HEK293 (cell line): ENCODE measurements at regions not wholly inside any gene's neighbourhood (a gene's known extent, or its start where the extent isn't known, plus 50 kb on each side); places are given as distances from the start of the nearest gene placed in this dataset.

Experiments
- CTCF ChIA-PET: fragments of 350-600 bp; formaldehyde crosslinking; extraction: SDS; loops from one replicate; lab custom pipeline; 2021; ENCODE audit warnings: antibody characterized with exemption; lab: Yijun Ruan, JAX
- POLR2A ChIA-PET: fragments of 300-600 bp; formaldehyde crosslinking; extraction: SDS; loops from one replicate; lab custom pipeline; 2020; ENCODE audit warnings: antibody characterized with exemption, inconsistent platforms; lab: Yijun Ruan, JAX
- H3K27ac ChIP-seq: fragments of 200-500 bp; sonication (Bioruptor generic); 2 replicates; pipeline ENCODE4 v1.5.1; 2014; ENCODE audit warnings: low read depth, low read length, control low read depth, inconsistent platforms; ENCODE audit errors: extremely low read depth
- H3K36me3 ChIP-seq, 2 experiments: fragments of 200-500 bp in 1 of 2; sonication (Bioruptor generic) in 1 of 2; 1 replicate in 1 of 2; 2 replicates in 1 of 2; pipeline ENCODE4 v1.5.1; 2014 to 2017; ENCODE audit warnings: inconsistent platforms in 2 of 2, low read length in 2 of 2; ENCODE audit not compliant: control insufficient read depth in 2 of 2, insufficient read depth in 1 of 2
- H3K4me1 ChIP-seq: fragments of 200-500 bp; sonication (Bioruptor generic); 2 replicates; pipeline ENCODE4 v1.5.1; 2014; ENCODE audit warnings: mild to moderate bottlenecking, low read length, inconsistent platforms; ENCODE audit not compliant: control insufficient read depth, insufficient read depth
- H3K4me3 ChIP-seq: 2 replicates; pipeline ENCODE4 v1.5.1; 2011; ENCODE audit warnings: low read depth, mild to moderate bottlenecking, control low read depth, low read length, moderate library complexity
- H3K9me3 ChIP-seq: fragments of 200-500 bp; sonication (Bioruptor generic); 2 replicates; pipeline ENCODE4 v1.5.1; 2014; ENCODE audit warnings: low read depth, low read length, inconsistent platforms; ENCODE audit not compliant: control insufficient read depth, insufficient read depth
- EGR2 ChIP-seq: fragments of 450-650 bp; formaldehyde crosslinking; IDR thresholded peaks from 2 replicates; pipeline ENCODE4 v1.5.1; 2016; ENCODE audit warnings: low read depth, missing biosample characterization, missing genetic modification characterization
- GLIS1 ChIP-seq: fragments of 450-650 bp; formaldehyde crosslinking; IDR thresholded peaks from 2 replicates; pipeline ENCODE4 v1.5.1; 2016; ENCODE audit warnings: missing biosample characterization, missing genetic modification characterization
- SP2 ChIP-seq: fragments of 450-650 bp; formaldehyde crosslinking; IDR thresholded peaks from 2 replicates; pipeline ENCODE4 v1.5.1; 2016; ENCODE audit warnings: missing biosample characterization, missing genetic modification characterization
- SP7 ChIP-seq: fragments of 450-650 bp; formaldehyde crosslinking; IDR thresholded peaks from 2 replicates; pipeline ENCODE4 v1.5.1; 2016; ENCODE audit warnings: missing biosample characterization, missing genetic modification characterization
- ZFP37 ChIP-seq: fragments of 450-650 bp; formaldehyde crosslinking; IDR thresholded peaks from 2 replicates; pipeline ENCODE4 v1.5.1; 2016; ENCODE audit warnings: missing biosample characterization, missing genetic modification characterization
- ZNF132 ChIP-seq: fragments of 450-650 bp; formaldehyde crosslinking; IDR thresholded peaks from 2 replicates; pipeline ENCODE4 v1.5.1; 2017; ENCODE audit warnings: missing biosample characterization, missing genetic modification characterization, borderline replicate concordance
- ZNF146 ChIP-seq: fragments of 450-650 bp; formaldehyde crosslinking; IDR thresholded peaks from 2 replicates; pipeline ENCODE4 v1.5.1; 2016; ENCODE audit warnings: missing biosample characterization, missing genetic modification characterization
- ZNF19 ChIP-seq: fragments of 450-650 bp; formaldehyde crosslinking; IDR thresholded peaks from 2 replicates; pipeline ENCODE4; 2016; ENCODE audit warnings: missing biosample characterization, missing genetic modification characterization, low read depth
- ZNF23 ChIP-seq: fragments of 450-650 bp; formaldehyde crosslinking; IDR thresholded peaks from 2 replicates; pipeline ENCODE4 v1.5.1; 2016; ENCODE audit warnings: missing biosample characterization, missing genetic modification characterization, borderline replicate concordance
- ZNF433 ChIP-seq: fragments of 450-650 bp; formaldehyde crosslinking; IDR thresholded peaks from 2 replicates; pipeline ENCODE4 v1.5.1; 2016; ENCODE audit warnings: missing biosample characterization, missing genetic modification characterization, low read depth
- ZNF768 ChIP-seq: fragments of 450-650 bp; formaldehyde crosslinking; IDR thresholded peaks from 2 replicates; pipeline ENCODE4 v1.5.1; 2018; ENCODE audit warnings: missing biosample characterization, mild to moderate bottlenecking, missing genetic modification characterization
- ZNF791 ChIP-seq: fragments of 450-650 bp; formaldehyde crosslinking; IDR thresholded peaks from 2 replicates; pipeline ENCODE4 v1.5.1; 2016; ENCODE audit warnings: missing biosample characterization, missing genetic modification characterization

- TF ChIP-seq ZNF146 (tag by site-specific recombination) (no peak), ZNF791 (tag by site-specific recombination) (no peak), ZNF19 (tag by site-specific recombination) (no peak), GLIS1 (tag by site-specific recombination) (no peak)
Observed at GRCh38 chr3:14346191-14346590, 56.2 kb upstream of the SLC6A6 start (continued).

- Histone ChIP-seq H3K4me1 (no peaks in the 10 kb centered on the region), H3K36me3 (no peaks in the 10 kb centered on the region)
- TF ChIP-seq ZNF23 (no peak), ZNF768 (tag by site-specific recombination) (0 out of 2 replicates have a peak, but pooled peaks have one; percentile 48)
- TF ChIP-seq, all 188 proteins: peak for 1
- ChIA-PET CTCF (no interaction called here), POLR2A (no interaction called here)
- Histone ChIP-seq H3K27ac (no peak overlapping the region), H3K4me3 (no peak overlapping the region), H3K9me3 (no peaks in the 10 kb centered on the region)
Observed at GRCh38 chr3:14346642-14347041, 55.8 kb upstream of the SLC6A6 start.

- Histone ChIP-seq H3K27ac (no peak overlapping the region), H3K9me3 (no peaks in the 10 kb centered on the region), H3K4me1 (no peaks in the 10 kb centered on the region), H3K4me3 (no peak overlapping the region), H3K36me3 (no peaks in the 10 kb centered on the region)
- TF ChIP-seq ZNF433: no peak
- ChIA-PET CTCF (interaction anchor here (0.5 kb wide), 1 partner anchor 121 kb away, joined by 3 read pairs; no protein-coding TSS in a partner anchor), POLR2A (no interaction called here)
Observed at GRCh38 chr3:14347110-14347509, 55.3 kb upstream of the SLC6A6 start.

- POLR2A ChIA-PET: no interaction called here
- no peak overlapping the region for H3K27ac ChIP-seq
- H3K9me3 ChIP-seq: no peaks in the 10 kb centered on the region
- no peaks in the 10 kb centered on the region for H3K4me1 ChIP-seq
- no peaks in the 10 kb centered on the region for H3K36me3 ChIP-seq
- CTCF ChIA-PET: no interaction called here
- H3K4me3 ChIP-seq: no peak overlapping the region
- TF ChIP-seq EGR2 (tag by site-specific recombination): peak; percentile 14; the same call in 1 of the 2 replicates
- TF ChIP-seq SP7 (tag by site-specific recombination): peak; percentile 61; the same call in 1 of the 2 replicates
- no peak for TF ChIP-seq ZNF132
Observed at GRCh38 chr3:14351617-14352001, 50.8 kb upstream of the SLC6A6 start.

GRCh38 chr3:14352002-14352627 is 50.3 kb upstream of the SLC6A6 start:
- TF ChIP-seq ZFP37 (tag by site-specific recombination): no peak
- TF ChIP-seq SP2 (tag by site-specific recombination): peak; percentile 21; the same call in 1 of the 2 replicates
- H3K4me1 ChIP-seq: no peaks in the 10 kb centered on the region
- H3K4me3 ChIP-seq: no peak overlapping the region
- ChIA-PET CTCF (no interaction called here), POLR2A (no interaction called here)
- no peaks in the 10 kb centered on the region for H3K9me3 ChIP-seq
- no peaks in the 10 kb centered on the region for H3K36me3 ChIP-seq
- no peak overlapping the region for H3K27ac ChIP-seq
